Limb (tissue), 2 donors: ENCODE measurements at regions not wholly inside any gene's neighbourhood (a gene's known extent, or its start where the extent isn't known, plus 50 kb on each side); places are given as distances from the start of the nearest gene placed in this dataset.

Experiments used
- DNase-seq, 2 donors: peaks; one replicate each; pipeline ENCODE4 v3.0.0-alpha.2; 2016; ENCODE audit errors: extremely low spot score in 2 of 2

DNA sequence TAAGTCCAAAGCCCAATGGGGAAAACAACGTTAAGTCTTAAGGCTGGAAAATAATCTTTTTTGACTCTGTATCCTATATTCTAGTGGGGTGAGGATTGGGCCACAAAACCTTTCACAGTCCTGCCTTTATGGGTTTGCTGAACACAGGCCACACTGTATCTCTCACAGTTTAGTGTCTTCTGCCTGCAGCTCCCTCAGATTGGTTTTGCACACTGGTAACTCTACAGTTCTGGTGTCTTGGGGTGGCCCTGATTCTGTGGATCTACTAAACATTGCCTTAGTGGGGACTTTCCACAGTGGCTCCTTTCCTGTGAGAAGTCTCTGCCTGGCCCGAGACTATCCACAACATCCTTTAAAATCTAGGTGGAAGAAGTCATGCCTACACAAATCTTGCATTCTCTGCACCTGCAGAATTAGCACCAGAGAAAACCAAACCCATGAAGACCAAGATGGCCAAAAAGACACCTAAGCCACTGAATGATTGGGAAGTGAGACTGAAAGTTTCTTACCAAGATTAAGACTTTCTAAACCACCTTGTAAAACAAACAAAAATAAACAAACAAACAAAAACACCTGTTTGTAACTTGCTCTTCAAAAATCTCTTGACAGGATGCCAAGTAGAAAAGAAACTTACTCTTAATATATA is 150.4 kb upstream of the PCDH10 start:
- no peak for DNase-seq

DNA sequence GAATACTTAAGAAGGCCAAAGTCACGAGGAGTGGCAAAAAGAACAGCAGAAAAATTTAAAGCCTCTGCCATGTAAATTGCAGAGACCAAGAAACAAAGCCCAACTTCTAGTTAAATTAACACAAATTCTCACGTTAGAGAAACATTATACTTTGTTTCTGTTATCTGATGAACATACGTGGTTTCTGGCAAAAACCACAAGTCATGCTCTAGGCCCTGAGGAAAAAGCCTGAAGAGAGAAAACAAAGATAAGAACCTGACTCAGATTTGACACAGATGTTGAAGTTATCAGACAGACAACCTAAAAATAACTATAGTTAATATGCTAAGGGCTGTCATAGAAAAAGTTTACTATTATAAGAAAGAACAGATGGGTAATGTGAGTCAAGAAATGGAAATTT is 149.1 kb upstream of the PCDH10 start:
- DNase-seq = no peak

DNA sequence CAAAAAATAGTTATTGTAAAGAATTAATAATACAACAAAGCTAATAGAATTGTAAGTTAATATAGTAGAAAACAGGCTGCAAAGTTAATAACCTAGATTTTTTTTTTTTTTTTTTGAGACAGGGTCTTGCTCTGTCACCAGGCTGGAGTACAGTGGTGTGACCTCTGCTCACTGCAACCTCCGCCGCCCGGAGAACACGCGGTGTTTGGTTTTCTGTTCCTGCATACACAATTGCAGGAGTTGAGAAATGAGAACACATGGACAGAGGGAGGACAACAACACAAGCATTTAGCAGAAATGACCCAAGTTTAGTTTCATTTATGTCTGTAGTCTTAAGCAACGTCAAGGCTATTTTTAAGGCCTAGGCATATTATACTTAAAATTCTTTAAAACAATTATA is 145.9 kb upstream of the PCDH10 start:
- no peak for DNase-seq

DNA sequence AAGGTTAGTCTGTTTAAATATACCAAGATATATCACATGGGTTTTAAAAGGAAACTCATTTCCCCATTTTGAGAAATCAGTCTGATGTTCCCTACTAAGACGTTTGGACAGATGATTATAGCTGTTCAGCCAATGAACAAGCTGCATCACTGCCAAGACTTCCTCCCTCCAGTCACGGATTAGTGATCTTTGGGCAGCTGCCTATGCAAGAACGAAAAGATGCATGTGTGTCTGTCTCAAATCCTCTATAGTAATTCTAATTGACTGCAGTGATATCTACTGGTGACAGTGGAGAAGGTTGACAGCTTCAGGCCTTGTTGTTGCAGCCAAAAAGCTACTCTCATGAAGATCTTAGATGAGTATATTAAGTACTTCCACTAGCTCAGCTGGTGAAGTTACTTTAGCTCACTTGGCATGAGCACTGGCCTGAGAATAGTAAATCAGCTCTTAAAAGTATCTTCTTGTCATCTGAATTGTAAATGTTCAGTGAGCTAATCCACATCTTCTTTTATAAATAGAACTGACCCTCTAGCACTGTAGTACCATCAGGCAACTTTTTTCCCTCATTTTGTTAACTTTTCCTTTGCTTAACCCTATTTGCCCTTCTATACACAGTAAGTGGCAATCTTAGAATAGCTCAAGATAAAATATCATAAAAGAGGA is 134.5 kb upstream of the PCDH10 start:
- no peak for DNase-seq

DNA sequence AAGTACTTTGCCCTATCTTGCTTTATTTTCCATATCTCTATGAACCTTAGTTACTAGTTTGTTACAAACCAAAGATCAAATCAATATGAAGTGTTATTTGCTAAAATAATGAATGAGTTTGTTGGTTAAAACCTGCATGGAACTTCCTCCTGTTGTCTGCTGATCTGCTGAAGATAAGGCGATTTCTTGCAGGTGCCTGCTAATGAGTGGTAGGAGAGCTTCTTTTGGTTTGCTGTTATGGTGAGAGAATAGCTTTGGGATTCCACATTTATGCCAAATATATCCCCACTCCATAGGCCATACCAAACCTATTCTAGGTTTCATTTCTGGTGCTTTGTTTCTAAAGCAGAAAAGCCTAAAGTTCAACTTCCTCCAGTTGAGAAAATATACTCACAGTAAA is 103.8 kb upstream of the PCDH10 start:
- no peak for DNase-seq

DNA sequence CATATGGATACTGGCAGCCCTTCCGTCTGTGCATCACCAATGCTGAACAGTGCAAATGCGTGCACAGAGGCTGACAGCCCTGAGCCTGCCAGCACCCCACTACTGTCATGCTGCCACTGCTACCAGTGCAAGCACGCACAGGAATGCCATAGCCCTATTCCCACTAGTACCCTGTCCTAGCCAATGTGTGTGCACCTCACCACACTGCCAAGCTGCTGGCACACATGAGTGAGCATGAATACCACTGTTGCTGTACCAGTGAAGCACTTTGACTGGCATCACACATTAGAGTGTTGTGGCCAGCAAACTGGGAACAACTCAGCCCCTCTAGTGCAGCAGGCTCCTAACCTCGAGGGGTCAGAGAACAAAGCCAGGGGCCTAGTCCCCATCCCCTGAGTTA is 102.9 kb upstream of the PCDH10 start:
- no peak for DNase-seq

DNA sequence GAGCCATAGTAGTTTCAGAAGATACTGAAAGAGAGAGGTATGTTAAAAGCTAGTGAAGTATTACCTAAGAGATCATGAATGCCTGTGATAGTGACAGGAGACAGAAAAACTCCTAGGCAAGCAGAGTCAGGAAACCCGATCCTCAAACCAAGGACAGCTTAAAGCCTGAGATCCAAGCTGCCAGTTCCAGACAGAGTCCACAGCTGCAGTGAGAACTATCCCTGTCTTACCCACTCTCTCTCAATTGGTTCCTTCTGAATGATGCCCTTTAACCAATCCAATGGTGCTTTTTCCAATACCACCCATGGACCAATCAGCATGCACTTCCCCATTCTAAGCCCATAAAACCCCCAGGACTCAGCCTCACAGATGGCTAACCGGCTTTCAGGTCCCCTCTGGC is 90.4 kb upstream of the PCDH10 start:
- no peak for DNase-seq

DNA sequence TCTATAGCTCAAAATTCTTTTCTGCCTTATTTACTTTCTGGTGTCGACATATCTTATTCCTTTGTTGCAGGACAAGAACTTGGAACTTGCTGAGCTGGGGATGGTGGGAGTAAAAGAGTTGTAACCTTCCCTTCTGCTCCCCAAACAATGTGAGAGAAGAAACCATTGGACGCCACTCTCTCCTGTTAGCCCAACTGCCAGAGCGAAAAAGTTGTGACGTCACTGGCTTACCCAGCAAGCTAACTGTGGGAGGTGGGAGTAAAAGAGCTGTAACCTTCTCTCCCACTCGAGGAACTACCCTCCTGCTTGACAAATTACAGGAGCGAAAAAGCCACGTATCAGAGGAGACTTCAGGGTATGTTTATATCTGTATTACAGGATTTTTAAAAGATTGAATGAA is 90.0 kb upstream of the PCDH10 start:
- no peak for DNase-seq

DNA sequence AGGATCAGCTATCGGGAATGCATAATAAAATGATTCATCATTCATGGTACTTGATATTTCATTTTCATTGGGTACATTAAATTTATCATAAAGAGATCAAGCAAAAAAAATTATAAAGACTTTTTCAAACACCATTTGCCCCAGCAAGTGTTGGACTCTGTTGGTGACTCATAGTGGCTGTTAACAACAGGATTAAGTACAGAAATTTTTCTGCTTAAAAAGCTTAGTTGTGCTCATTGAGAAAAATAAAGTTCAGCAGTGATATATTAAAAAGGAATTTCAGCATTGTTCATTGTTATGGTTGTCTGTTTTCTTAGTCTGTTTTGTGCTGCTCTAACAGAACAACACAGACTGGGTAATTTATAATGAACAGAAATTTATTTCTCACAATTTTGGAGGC is 86.2 kb upstream of the PCDH10 start:
- no peak for DNase-seq

DNA sequence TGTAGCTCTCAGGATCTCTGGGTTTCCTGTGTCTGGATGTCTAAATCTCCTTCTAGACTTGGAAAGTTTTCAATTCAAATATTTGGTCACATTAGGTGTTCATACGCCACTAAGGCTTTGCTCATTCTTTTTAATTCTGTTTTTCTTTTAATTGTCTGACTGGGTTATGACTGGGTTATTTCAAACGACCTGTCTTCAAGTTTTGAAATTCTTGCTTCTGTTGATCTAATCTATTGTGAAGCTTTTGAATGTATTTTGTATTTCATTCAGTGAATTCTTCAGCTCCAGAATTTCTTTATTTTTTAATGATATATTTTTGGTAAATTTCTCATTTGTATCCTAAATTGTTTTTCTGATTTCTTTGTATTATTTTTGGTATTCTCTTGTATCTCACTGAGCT is 81.0 kb upstream of the PCDH10 start:
- DNase-seq = no peak

DNA sequence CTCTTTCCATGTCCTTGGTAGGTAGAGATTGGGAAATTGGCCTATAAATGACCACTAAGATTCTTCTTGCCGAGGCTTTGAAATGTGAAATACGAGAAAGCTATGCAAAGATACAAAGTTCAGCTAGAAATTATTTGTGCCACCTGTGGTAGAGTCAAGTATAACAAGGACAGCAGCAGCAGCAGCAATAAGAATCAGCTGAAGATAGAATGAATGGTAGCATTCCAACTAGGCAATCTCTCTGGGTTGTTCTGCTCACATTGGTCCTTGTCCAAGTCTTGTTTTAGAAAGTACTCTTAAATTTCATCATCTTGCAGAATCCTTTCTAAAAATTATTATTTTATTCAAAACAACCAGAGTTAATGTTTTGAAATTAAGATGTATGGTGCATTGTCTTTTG is 67.8 kb upstream of the PCDH10 start:
- no peak for DNase-seq

DNA sequence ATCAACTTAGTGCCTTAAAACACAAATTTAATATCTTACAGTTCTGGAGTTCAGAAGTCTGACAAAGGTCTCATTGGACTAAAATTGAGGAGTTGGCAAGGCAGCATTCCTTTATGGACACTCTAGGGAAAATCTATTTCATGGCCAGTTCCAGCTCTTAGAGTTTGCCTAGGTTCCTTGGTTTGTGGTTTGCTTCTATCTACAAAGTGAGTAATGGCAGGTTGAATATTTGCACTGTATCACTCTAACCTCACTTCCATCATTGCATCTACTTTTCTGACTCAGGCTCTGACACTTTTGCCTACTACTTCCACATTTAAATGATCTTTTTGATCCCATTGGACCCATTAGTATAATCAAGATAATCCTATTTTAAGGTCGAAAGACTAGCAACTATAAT is 64.7 kb upstream of the PCDH10 start:
- no peak for DNase-seq

DNA sequence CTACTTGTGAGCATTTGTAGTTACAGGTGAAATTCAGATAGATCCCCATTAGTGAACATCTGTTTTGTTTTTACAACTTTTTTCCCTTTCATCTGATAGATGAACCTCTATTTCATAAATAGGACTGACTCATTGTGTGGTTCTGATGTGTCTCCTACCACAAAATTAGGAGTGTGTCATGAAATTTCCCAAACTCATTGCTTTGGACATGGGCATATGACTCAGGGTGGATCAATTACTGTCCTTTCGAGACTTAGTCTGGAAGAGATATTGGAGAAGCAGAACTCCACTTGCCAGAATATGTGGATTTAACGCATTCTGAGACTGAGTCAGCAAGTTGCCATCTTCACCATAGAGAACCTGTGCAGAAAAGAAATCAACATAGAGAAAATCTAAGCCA is 53.5 kb upstream of the PCDH10 start:
- no peak for DNase-seq

DNA sequence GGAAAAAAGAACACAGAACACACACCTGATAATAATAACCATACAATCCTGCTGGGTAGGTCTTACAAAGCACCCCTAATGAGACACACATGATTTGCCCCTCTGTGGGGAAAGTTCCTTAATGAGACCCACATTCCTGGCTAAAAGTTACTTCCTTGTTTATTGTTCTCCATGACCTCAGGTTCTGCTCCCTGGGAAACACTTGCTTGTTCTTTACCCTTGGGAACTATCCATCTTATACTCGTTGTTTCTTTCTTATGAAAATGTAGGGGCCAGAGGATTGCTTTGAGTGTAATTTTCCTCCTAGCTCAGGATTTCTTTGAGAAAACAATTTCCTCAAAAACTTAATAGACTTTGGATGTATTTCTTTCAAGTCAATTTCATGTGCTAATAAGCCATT is 52.1 kb upstream of the PCDH10 start:
- DNase-seq = no peak
